Caco-2 (cell line): ENCODE measurements at regions not wholly inside any gene's neighbourhood (a gene's known extent, or its start where the extent isn't known, plus 50 kb on each side); places are given as distances from the start of the nearest gene placed in this dataset.

ENCODE experiments used
- BruUV-seq: library from RNA; stranded (reverse); fragments of 400-500 nt; replicated peaks from 2 replicates; lab custom pipeline; 2021; lab: Mats Ljungman, UMichigan
- CTCF ChIA-PET: fragments of 300-600 bp; sonication (Branson Sonifier 250); formaldehyde crosslinking; loops from one replicate; lab custom pipeline; 2022; ENCODE audit warnings: antibody characterized with exemption; lab: Charles Lee
- POLR2A ChIA-PET: fragments of 300-600 bp; sonication (Branson Sonifier 250); formaldehyde crosslinking; loops from one replicate; lab custom pipeline; 2022; ENCODE audit warnings: antibody characterized with exemption; lab: Charles Lee
- DNase-seq, 2 experiments: peaks; one replicate each; pipeline versions ENCODE4 v3.0.0 to v3.0.0-alpha.2; 2020 to 2022
- H3K27me3 ChIP-seq: replicated peaks from 2 replicates; pipeline ENCODE4 v1.6.0; 2011; ENCODE audit warnings: low read length; ENCODE audit not compliant: control insufficient read depth, insufficient read depth
- H3K36me3 ChIP-seq: 2 replicates; pipeline ENCODE4 v1.5.1; 2011; ENCODE audit warnings: low read length; ENCODE audit not compliant: control insufficient read depth, insufficient read depth
- H3K4me1 ChIP-seq: fragments of 250-450 bp; sonication (Bioruptor Pico); 2 replicates; pipeline ENCODE4 v1.5.1; 2020; ENCODE audit warnings: mild to moderate bottlenecking
- H3K4me3 ChIP-seq: 2 replicates; pipeline ENCODE4 v1.5.1; 2011; ENCODE audit warnings: low read depth, mild to moderate bottlenecking, control low read depth, low read length
- H3K9me3 ChIP-seq: fragments of 250-450 bp; sonication (Bioruptor Pico); 2 replicates; pipeline ENCODE4 v1.5.1; 2020; ENCODE audit warnings: mild to moderate bottlenecking, moderate library complexity
- H3K27ac Mint-ChIP-seq: one replicate; pipeline ENCODE4 v1.8.0; 2022; ENCODE audit warnings: mixed read lengths; ENCODE audit not compliant: unreplicated experiment
- H3K27me3 Mint-ChIP-seq: one replicate; pipeline ENCODE4 v1.8.0; 2022; ENCODE audit warnings: mixed read lengths; ENCODE audit not compliant: insufficient read depth, unreplicated experiment
- H3K36me3 Mint-ChIP-seq: one replicate; pipeline ENCODE4 v1.8.0; 2022; ENCODE audit warnings: mild to moderate bottlenecking, mixed read lengths; ENCODE audit not compliant: insufficient read depth, unreplicated experiment
- H3K4me1 Mint-ChIP-seq: one replicate; pipeline ENCODE4 v1.8.0; 2022; ENCODE audit warnings: low read depth, mixed read lengths; ENCODE audit not compliant: unreplicated experiment
- H3K4me3 Mint-ChIP-seq: one replicate; pipeline ENCODE4 v1.8.0; 2022; ENCODE audit warnings: mild to moderate bottlenecking, moderate library complexity, mixed read lengths; ENCODE audit not compliant: unreplicated experiment
- H3K9me3 Mint-ChIP-seq: one replicate; pipeline ENCODE4 v1.8.0; 2022; ENCODE audit warnings: mixed read lengths; ENCODE audit not compliant: unreplicated experiment
- CTCF ChIP-seq, 2 experiments: fragments of 200-600 bp in 1 of 2; IDR thresholded peaks; 1 replicate in 1 of 2; 2 replicates in 1 of 2; pipeline versions ENCODE4 v1.5.1 to v1.8.0; 2011 to 2022; ENCODE audit warnings: antibody characterized with exemption in 1 of 2, control low read depth in 1 of 2, inconsistent platforms in 1 of 2, low read depth in 1 of 2, low read length in 1 of 2, mild to moderate bottlenecking in 1 of 2, moderate library complexity in 1 of 2; ENCODE audit not compliant: insufficient read depth in 1 of 2, severe bottlenecking in 1 of 2, unreplicated experiment in 1 of 2
- intact Hi-C: fragments of 100-400 bp; cut with micrococcal nuclease; formaldehyde crosslinking; loops from one replicate; pipeline ENCODE4 v1.10.0; 2022; ENCODE audit not compliant: unreplicated experiment

GRCh38 chr4:138510053-138510452 lies 267.9 kb upstream of the SLC7A11 start:
- Histone ChIP-seq H3K9me3 (no peaks in the 10 kb centered on the region), H3K36me3 (no peaks in the 10 kb centered on the region), H3K27me3 (no peaks in the 10 kb centered on the region), H3K4me1 (peaks cover 19% of the 10 kb centered on the region), H3K4me3 (no peak overlapping the region)
- Mint-ChIP-seq H3K4me3 (no peak overlapping the region), H3K9me3 (peaks cover 37% of the 10 kb centered on the region), H3K27ac (no peak overlapping the region), H3K4me1 (peaks cover 34% of the 10 kb centered on the region), H3K27me3 (no peaks in the 10 kb centered on the region), H3K36me3 (peaks cover 8% of the 10 kb centered on the region)
- POLR2A ChIA-PET = no interaction called here
- CTCF ChIA-PET = no interaction called here
- no TSS peak for BruUV-seq
- TF ChIP-seq CTCF (IDR thresholded peaks at IDR 0.05; ENCODE audit: insufficient read depth in 1 of 2, low read depth in 1 of 2, low read length in 1 of 2, severe bottlenecking in 1 of 2, unreplicated experiment in 1 of 2) = no peak
- DNase-seq = no peak
- intact Hi-C loops = no loop called here

GRCh38 chr4:138509346-138509745 lies 267.2 kb upstream of the SLC7A11 start:
- intact Hi-C loops = no loop called here
- Mint-ChIP-seq H3K27me3 (no peaks in the 10 kb centered on the region), H3K36me3 (peaks cover 10% of the 10 kb centered on the region), H3K4me3 (no peak overlapping the region), H3K4me1 (peaks cover 34% of the 10 kb centered on the region), H3K9me3 (peaks cover 39% of the 10 kb centered on the region), H3K27ac (no peak overlapping the region)
- peaks cover 19% of the 10 kb centered on the region for H3K4me1 ChIP-seq
- ChIA-PET CTCF (no interaction called here), POLR2A (no interaction called here)
- TF ChIP-seq CTCF (IDR thresholded peaks at IDR 0.05; ENCODE audit: insufficient read depth in 1 of 2, low read depth in 1 of 2, low read length in 1 of 2, severe bottlenecking in 1 of 2, unreplicated experiment in 1 of 2) = no peak
- no peak for DNase-seq
- H3K36me3 ChIP-seq = no peaks in the 10 kb centered on the region
- H3K4me3 ChIP-seq = no peak overlapping the region
- no peaks in the 10 kb centered on the region for H3K27me3 ChIP-seq
- H3K9me3 ChIP-seq = no peaks in the 10 kb centered on the region
- BruUV-seq = no TSS peak

- POLR2A ChIA-PET = no interaction called here
Observed at GRCh38 chr4:138507522-138507921, 265.4 kb upstream of the SLC7A11 start.

More at GRCh38 chr4:138507522-138507921, 265.4 kb upstream of the SLC7A11 start:
- Histone ChIP-seq H3K36me3 (no peaks in the 10 kb centered on the region), H3K4me1 (peaks cover 19% of the 10 kb centered on the region), H3K9me3 (no peaks in the 10 kb centered on the region; the same call in 1 of the 2 replicates), H3K27me3 (no peaks in the 10 kb centered on the region), H3K4me3 (no peak overlapping the region)
- H3K4me1 Mint-ChIP-seq = peaks cover 27% of the 10 kb centered on the region
- intact Hi-C loops = no loop called here
- CTCF ChIA-PET = no interaction called here
- peaks cover 39% of the 10 kb centered on the region for H3K9me3 Mint-ChIP-seq
- DNase-seq = peak; percentile 43 to 49
- H3K36me3 Mint-ChIP-seq = peaks cover 13% of the 10 kb centered on the region
- BruUV-seq = no TSS peak
- H3K27me3 Mint-ChIP-seq = no peaks in the 10 kb centered on the region
- no peak overlapping the region for H3K4me3 Mint-ChIP-seq
- no peak for TF ChIP-seq CTCF (IDR thresholded peaks at IDR 0.05; ENCODE audit: insufficient read depth in 1 of 2, low read depth in 1 of 2, low read length in 1 of 2, severe bottlenecking in 1 of 2, unreplicated experiment in 1 of 2)
- peak overlapping the region; percentile 77 for H3K27ac Mint-ChIP-seq
